B cell (primary cell): ENCODE measurements at regions not wholly inside any gene's neighbourhood (a gene's known extent, or its start where the extent isn't known, plus 50 kb on each side); places are given as distances from the start of the nearest gene placed in this dataset.

ENCODE experiments used
- ATAC-seq: fragments of 200-7000 bp; cut with Tn5 transposase; one replicate; pipeline ENCODE4 v1.10.0; 2021; ENCODE audit warnings: low read depth, mild to moderate bottlenecking, moderate number of reproducible peaks, moderate library complexity
- CTCF ChIA-PET: fragments of 350-600 bp; sonication (Branson Sonifier 250); formaldehyde crosslinking; loops from one replicate; lab custom pipeline; 2021; ENCODE audit warnings: antibody characterized with exemption, inconsistent platforms; lab: Charles Lee
- POLR2A ChIA-PET: fragments of 350-600 bp; sonication (Branson Sonifier 250); formaldehyde crosslinking; loops from one replicate; lab custom pipeline; 2021; ENCODE audit warnings: antibody characterized with exemption; lab: Charles Lee
- DNase-seq: peaks from one replicate; pipeline ENCODE4 v3.0.0; 2013
- H2AFZ ChIP-seq: 2 replicates; pipeline ENCODE4 v1.6.1; 2012; ENCODE audit warnings: mild to moderate bottlenecking, low read depth, low read length; ENCODE audit not compliant: insufficient read depth, poor library complexity, severe bottlenecking
- H3K27ac ChIP-seq, 2 donors: 1 replicate in 1 of 2; 2 replicates in 1 of 2; pipeline ENCODE4 v1.5.1; 2012 to 2013; ENCODE audit warnings: low read length in 2 of 2, mild to moderate bottlenecking in 2 of 2, moderate library complexity in 1 of 2
- H3K27me3 ChIP-seq, 4 experiments: fragments of 200-600 bp in 1 of 4; sonication (generic) in 1 of 4; replicated peaks in 1 of 4; 1 replicate in 2 of 4; 2 replicates in 2 of 4; pipeline versions ENCODE4 v1.6.1 to v1.7.0; 2013 to 2016; ENCODE audit warnings: low read length in 3 of 4, mild to moderate bottlenecking in 2 of 4, mixed read lengths in 1 of 4, moderate library complexity in 1 of 4; ENCODE audit not compliant: insufficient read depth in 4 of 4, control insufficient read depth in 3 of 4; ENCODE audit errors: control extremely low read depth in 1 of 4
- H3K36me3 ChIP-seq, 2 experiments: replicated peaks in 1 of 2; 1 replicate in 1 of 2; 2 replicates in 1 of 2; pipeline versions ENCODE4 v1.6.1 to v1.7.1; 2013; ENCODE audit warnings: low read length in 1 of 2; ENCODE audit not compliant: insufficient read depth in 2 of 2, control insufficient read depth in 1 of 2; ENCODE audit errors: control extremely low read depth in 1 of 2, extremely low read depth in 1 of 2
- H3K4me1 ChIP-seq, 2 donors: fragments of 200-600 bp in 1 of 2; sonication (generic) in 1 of 2; 1 replicate in 1 of 2; 2 replicates in 1 of 2; pipeline versions ENCODE4 v1.5.1 to v1.6.1; 2013 to 2017; ENCODE audit warnings: low read length in 2 of 2; ENCODE audit not compliant: control insufficient read depth in 2 of 2, insufficient read depth in 2 of 2
- H3K4me2 ChIP-seq: replicated peaks from 2 replicates; pipeline ENCODE3; 2012; ENCODE audit warnings: mild to moderate bottlenecking, low read depth, low read length; ENCODE audit not compliant: poor library complexity, severe bottlenecking
- H3K4me3 ChIP-seq, 5 experiments: fragments of 200-600 bp in 1 of 5; sonication (generic) in 1 of 5; 1 replicate in 3 of 5; 2 replicates in 2 of 5; pipeline versions ENCODE4 v1.5.1 to v1.7.0; 2011 to 2016; ENCODE audit warnings: low read length in 4 of 5, mild to moderate bottlenecking in 4 of 5, low read depth in 2 of 5, control low read depth in 1 of 5, moderate library complexity in 1 of 5; ENCODE audit not compliant: insufficient read depth in 1 of 5; ENCODE audit errors: control extremely low read depth in 1 of 5, extremely low read depth in 1 of 5
- H3K79me2 ChIP-seq: fragments of 200-600 bp; sonication (generic); one replicate; pipeline ENCODE4 v1.6.0; 2016; ENCODE audit warnings: low read length; ENCODE audit not compliant: control insufficient read depth, insufficient read depth
- H3K9ac ChIP-seq: fragments of 200-600 bp; sonication (generic); 2 replicates; pipeline ENCODE4 v1.6.1; 2017; ENCODE audit warnings: mild to moderate bottlenecking, low read length, moderate library complexity
- H3K9me3 ChIP-seq, 3 donors: one replicate each; pipeline versions ENCODE4 v1.6.1 to v1.7.1; 2013; ENCODE audit warnings: low read length in 2 of 3; ENCODE audit not compliant: control insufficient read depth in 2 of 3, insufficient read depth in 1 of 3; ENCODE audit errors: control extremely low read depth in 1 of 3
- H4K20me1 ChIP-seq: 2 replicates; pipeline ENCODE4 v1.6.0; 2012; ENCODE audit warnings: mild to moderate bottlenecking, low read length; ENCODE audit not compliant: insufficient read depth, control insufficient read depth, poor library complexity, severe bottlenecking
- H3K27ac Mint-ChIP-seq: one replicate; pipeline ENCODE4 v1.8.0; 2021; ENCODE audit warnings: mixed read lengths
- H3K27me3 Mint-ChIP-seq: one replicate; pipeline ENCODE4 v1.8.0; 2021; ENCODE audit warnings: mixed read lengths
- H3K4me1 Mint-ChIP-seq: one replicate; pipeline ENCODE4 v1.8.0; 2021; ENCODE audit warnings: mixed read lengths
- H3K4me3 Mint-ChIP-seq: one replicate; pipeline ENCODE4 v1.8.0; 2021; ENCODE audit warnings: mixed read lengths
- H3K9me3 Mint-ChIP-seq: one replicate; pipeline ENCODE4 v1.8.0; 2022; ENCODE audit warnings: mixed read lengths; ENCODE audit not compliant: insufficient read depth
- EZH2 ChIP-seq: IDR thresholded peaks from 2 replicates; pipeline ENCODE4 v1.6.1; 2012; ENCODE audit warnings: borderline replicate concordance, low read depth, mild to moderate bottlenecking, moderate library complexity, low read length; ENCODE audit not compliant: insufficient read depth, poor library complexity, severe bottlenecking
- WGBS: methylation state at CpG from one replicate; pipeline ENCODE4 v1.1.5; 2013; ENCODE audit warnings: missing lambda C conversion rate; ENCODE audit not compliant: insufficient coverage; 5-methylcytosine and 5-hydroxymethylcytosine counted together
- intact Hi-C: fragments of 100-400 bp; cut with micrococcal nuclease; formaldehyde crosslinking; loops from one replicate; pipeline ENCODE4 v1.10.0; 2022
- TF ChIP-seq, protein P1 (sequence below): fragments of 200-600 bp; IDR thresholded peaks from one replicate; pipeline ENCODE4 v1.8.0; 2022; ENCODE audit warnings: antibody characterized with exemption, mild to moderate bottlenecking

DNA sequence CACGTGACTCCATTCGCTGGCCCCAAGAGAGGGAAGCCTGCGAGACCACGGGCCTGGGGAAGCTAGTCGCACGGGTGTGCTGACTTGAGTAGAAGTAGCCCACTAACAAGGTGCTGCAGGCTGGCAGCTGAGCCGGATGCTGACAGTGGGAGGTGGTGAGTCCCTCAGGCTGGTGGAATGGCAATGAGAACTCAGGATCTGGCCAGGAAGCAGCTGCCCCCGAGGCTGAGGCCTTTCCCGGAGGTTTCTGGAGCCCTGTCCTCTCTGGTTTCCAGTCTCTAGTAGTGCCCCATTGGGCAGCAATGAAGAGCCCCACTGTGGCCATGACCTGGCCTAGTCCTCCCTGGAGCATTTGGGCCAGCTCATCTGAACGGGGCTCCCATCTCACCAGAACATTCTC is 366.7 kb upstream of the IRX4 start:
- 86% methylated on average over 10 of the region's 10 CpGs for WGBS
- Histone ChIP-seq H3K79me2 (no peaks in the 10 kb centered on the region), H4K20me1 (no peaks in the 10 kb centered on the region), H3K4me3 (no peak overlapping the region), H3K27ac (no peak overlapping the region), H3K4me1 (no peaks in the 10 kb centered on the region), H3K9me3 (peaks cover 0 to 19% (median 0%) of the 10 kb centered on the region in 3 donors), H3K4me2 (no peak overlapping the region), H3K36me3 (no peaks in the 10 kb centered on the region), H2AFZ (no peak overlapping the region), H3K9ac (no peak overlapping the region), H3K27me3 (no peaks in the 10 kb centered on the region)
- H3K27ac Mint-ChIP-seq = no peak overlapping the region
- DNase-seq = no peak
- TF ChIP-seq, protein P1, sequence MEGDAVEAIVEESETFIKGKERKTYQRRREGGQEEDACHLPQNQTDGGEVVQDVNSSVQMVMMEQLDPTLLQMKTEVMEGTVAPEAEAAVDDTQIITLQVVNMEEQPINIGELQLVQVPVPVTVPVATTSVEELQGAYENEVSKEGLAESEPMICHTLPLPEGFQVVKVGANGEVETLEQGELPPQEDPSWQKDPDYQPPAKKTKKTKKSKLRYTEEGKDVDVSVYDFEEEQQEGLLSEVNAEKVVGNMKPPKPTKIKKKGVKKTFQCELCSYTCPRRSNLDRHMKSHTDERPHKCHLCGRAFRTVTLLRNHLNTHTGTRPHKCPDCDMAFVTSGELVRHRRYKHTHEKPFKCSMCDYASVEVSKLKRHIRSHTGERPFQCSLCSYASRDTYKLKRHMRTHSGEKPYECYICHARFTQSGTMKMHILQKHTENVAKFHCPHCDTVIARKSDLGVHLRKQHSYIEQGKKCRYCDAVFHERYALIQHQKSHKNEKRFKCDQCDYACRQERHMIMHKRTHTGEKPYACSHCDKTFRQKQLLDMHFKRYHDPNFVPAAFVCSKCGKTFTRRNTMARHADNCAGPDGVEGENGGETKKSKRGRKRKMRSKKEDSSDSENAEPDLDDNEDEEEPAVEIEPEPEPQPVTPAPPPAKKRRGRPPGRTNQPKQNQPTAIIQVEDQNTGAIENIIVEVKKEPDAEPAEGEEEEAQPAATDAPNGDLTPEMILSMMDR = no peak
- TF ChIP-seq EZH2 = no peak
- CTCF ChIA-PET = no interaction called here
- H3K9me3 Mint-ChIP-seq = peaks cover 10% of the 10 kb centered on the region
- intact Hi-C loops = no loop called here
- H3K4me3 Mint-ChIP-seq = no peak overlapping the region
- no peaks in the 10 kb centered on the region for H3K4me1 Mint-ChIP-seq
- POLR2A ChIA-PET = no interaction called here
- no peak for ATAC-seq
- no peaks in the 10 kb centered on the region for H3K27me3 Mint-ChIP-seq

DNA sequence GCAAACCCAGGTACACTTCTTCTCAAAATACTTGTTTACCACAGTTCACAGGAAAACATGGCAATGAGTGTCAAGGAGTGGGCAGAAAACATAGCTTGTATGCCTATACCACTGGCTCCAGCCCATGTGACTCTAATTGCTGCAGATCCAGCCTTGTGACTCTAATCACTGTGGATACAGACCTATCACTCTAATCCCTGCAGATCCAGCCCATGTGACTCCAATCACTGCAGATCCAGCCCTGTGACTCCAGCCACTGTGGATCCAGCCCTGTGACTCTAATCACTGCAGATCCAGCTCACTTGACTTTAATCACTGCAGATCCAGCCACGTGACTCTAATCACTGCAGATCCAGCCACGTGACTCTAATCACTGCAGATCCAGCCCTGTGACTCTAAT is 366.3 kb upstream of the IRX4 start:
- no peak overlapping the region for H3K4me3 ChIP-seq
- intact Hi-C loops = no loop called here
- no peaks in the 10 kb centered on the region for H3K4me1 ChIP-seq
- DNase-seq = no peak
- no peaks in the 10 kb centered on the region for H4K20me1 ChIP-seq
- no peak for ATAC-seq
- peaks cover 10% of the 10 kb centered on the region for H3K9me3 Mint-ChIP-seq
- H3K4me3 Mint-ChIP-seq = no peak overlapping the region
- no peak overlapping the region for H3K27ac Mint-ChIP-seq
- ChIA-PET POLR2A (no interaction called here), CTCF (no interaction called here)
- H3K79me2 ChIP-seq = no peaks in the 10 kb centered on the region
- no peaks in the 10 kb centered on the region for H3K36me3 ChIP-seq
- TF ChIP-seq, protein P1 = no peak
- TF ChIP-seq EZH2 = no peak
- H3K27ac ChIP-seq = no peak overlapping the region
- no peak overlapping the region for H3K9ac ChIP-seq
- H3K4me1 Mint-ChIP-seq = no peaks in the 10 kb centered on the region
- no peak overlapping the region for H2AFZ ChIP-seq
- no peaks in the 10 kb centered on the region for H3K27me3 ChIP-seq
- 63% methylated on average over 2 of the region's 2 CpGs for WGBS
- H3K9me3 ChIP-seq = peaks cover 0 to 19% (median 0%) of the 10 kb centered on the region in 3 donors
- H3K4me2 ChIP-seq = no peak overlapping the region
- no peaks in the 10 kb centered on the region for H3K27me3 Mint-ChIP-seq
